ENCODE measurements at regions not wholly inside any gene's neighbourhood (a gene's known extent, or its start where the extent isn't known, plus 50 kb on each side); places are given as distances from the start of the nearest gene placed in this dataset.

- Histone ChIP-seq H3K4me3 (no peak overlapping the region), H3K36me3 (no peaks in the 10 kb centered on the region), H3K9me3 (no peaks in the 10 kb centered on the region), H3K4me1 (no peaks in the 10 kb centered on the region), H3K27ac (no peak overlapping the region), H3K27me3 (no peaks in the 10 kb centered on the region)
- DNase-seq (no peak), ATAC-seq (no peak)
- intact Hi-C loops (cut with DNase I): no loop called here
- 55 to 60% methylated on average over 4 of the region's 4 CpGs for WGBS, 2 donors
- TF ChIP-seq, protein P1, sequence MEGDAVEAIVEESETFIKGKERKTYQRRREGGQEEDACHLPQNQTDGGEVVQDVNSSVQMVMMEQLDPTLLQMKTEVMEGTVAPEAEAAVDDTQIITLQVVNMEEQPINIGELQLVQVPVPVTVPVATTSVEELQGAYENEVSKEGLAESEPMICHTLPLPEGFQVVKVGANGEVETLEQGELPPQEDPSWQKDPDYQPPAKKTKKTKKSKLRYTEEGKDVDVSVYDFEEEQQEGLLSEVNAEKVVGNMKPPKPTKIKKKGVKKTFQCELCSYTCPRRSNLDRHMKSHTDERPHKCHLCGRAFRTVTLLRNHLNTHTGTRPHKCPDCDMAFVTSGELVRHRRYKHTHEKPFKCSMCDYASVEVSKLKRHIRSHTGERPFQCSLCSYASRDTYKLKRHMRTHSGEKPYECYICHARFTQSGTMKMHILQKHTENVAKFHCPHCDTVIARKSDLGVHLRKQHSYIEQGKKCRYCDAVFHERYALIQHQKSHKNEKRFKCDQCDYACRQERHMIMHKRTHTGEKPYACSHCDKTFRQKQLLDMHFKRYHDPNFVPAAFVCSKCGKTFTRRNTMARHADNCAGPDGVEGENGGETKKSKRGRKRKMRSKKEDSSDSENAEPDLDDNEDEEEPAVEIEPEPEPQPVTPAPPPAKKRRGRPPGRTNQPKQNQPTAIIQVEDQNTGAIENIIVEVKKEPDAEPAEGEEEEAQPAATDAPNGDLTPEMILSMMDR (IDR thresholded peaks at IDR 0.05): no peak
Observed at GRCh38 chr20:39563349-39563748, 601.2 kb downstream of the DHX35 start.

- DNase-seq (no peak), ATAC-seq (no peak)
- no peak overlapping the region for H3K4me3 ChIP-seq
- H3K4me1 ChIP-seq: no peaks in the 10 kb centered on the region
- TF ChIP-seq, protein P1 (IDR thresholded peaks at IDR 0.05): no peak
- WGBS, 2 donors: 93 to 97% methylated on average over 3 of the region's 3 CpGs
- peaks cover 0 to 17% (median 6%) of the 10 kb centered on the region in 11 donors for H3K9me3 ChIP-seq
- no peaks in the 10 kb centered on the region for H3K36me3 ChIP-seq
- peaks cover 0 to 22% (median 0%) of the 10 kb centered on the region in 7 donors for H3K27me3 ChIP-seq
- intact Hi-C loops (cut with DNase I): no loop called here
- no peak overlapping the region for H3K27ac ChIP-seq
Observed at GRCh38 chr20:39554341-39554740, 592.2 kb downstream of the DHX35 start.

DNA sequence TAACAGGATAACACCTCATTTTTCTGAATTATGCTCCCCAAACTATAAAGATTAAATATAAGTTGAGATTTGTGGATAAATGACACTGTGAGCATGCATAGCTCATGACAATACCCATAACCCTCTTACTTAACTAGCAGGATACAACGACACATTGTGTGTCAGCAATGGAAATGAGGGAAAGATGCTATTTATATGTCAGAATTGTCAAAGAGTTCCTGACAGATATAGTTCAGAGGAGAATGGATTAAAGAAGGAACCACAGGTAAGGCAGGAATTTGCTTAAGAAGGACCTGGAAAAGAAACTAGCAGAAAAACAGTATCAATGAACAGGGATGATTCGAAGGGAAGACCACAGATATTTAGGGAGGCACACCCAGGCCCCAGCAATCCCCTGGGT is 591.0 kb downstream of the DHX35 start:
- WGBS, 2 donors: 82 to 83% methylated on average over 2 of the region's 2 CpGs
- TF ChIP-seq, protein P1 (IDR thresholded peaks at IDR 0.05): no peak
- no peaks in the 10 kb centered on the region for H3K4me1 ChIP-seq
- H3K27me3 ChIP-seq: peaks cover 0 to 24% (median 0%) of the 10 kb centered on the region in 7 donors
- H3K9me3 ChIP-seq: peaks cover 0 to 17% (median 6%) of the 10 kb centered on the region in 11 donors
- no peak overlapping the region for H3K4me3 ChIP-seq
- intact Hi-C loops (cut with DNase I): no loop called here
- DNase-seq (no peak), ATAC-seq (no peak)
- H3K36me3 ChIP-seq: no peaks in the 10 kb centered on the region
- H3K27ac ChIP-seq: no peak overlapping the region

GRCh38 chr20:39549733-39550132 is 587.6 kb downstream of the DHX35 start:
- DNase-seq (no peak), ATAC-seq (no peak)
- WGBS, 2 donors: 74 to 81% methylated on average over 9 of the region's 9 CpGs
- Histone ChIP-seq H3K27ac (no peak overlapping the region), H3K27me3 (peaks cover 0 to 26% (median 0%) of the 10 kb centered on the region in 7 donors), H3K4me1 (no peaks in the 10 kb centered on the region), H3K36me3 (no peaks in the 10 kb centered on the region), H3K4me3 (no peak overlapping the region), H3K9me3 (peaks cover 0 to 4% (median 0%) of the 10 kb centered on the region in 11 donors)
- TF ChIP-seq, protein P1 (IDR thresholded peaks at IDR 0.05): no peak
- intact Hi-C loops (cut with DNase I): no loop called here
